ENCODE measurements at regions not wholly inside any gene's neighbourhood (a gene's known extent, or its start where the extent isn't known, plus 50 kb on each side); places are given as distances from the start of the nearest gene placed in this dataset.

- POLR2A ChIA-PET (ENCODE audit: partially characterized antibody) = no interaction called here
Measured at GRCh38 chr3:104956620-104957345, 409.9 kb upstream of the ALCAM start.

More at GRCh38 chr3:104956620-104957345, 409.9 kb upstream of the ALCAM start:
- FAIRE-seq = no peak
- H3K9me3 ChIP-seq (ENCODE audit: insufficient read depth in 2 of 2, low read depth in 1 of 2, low read length in 1 of 2) = no peaks in the 10 kb centered on the region
- H3K36me3 ChIP-seq (ENCODE audit: control insufficient read depth in 2 of 4, insufficient read depth in 4 of 4, low read length in 3 of 4) = no peaks in the 10 kb centered on the region
- peaks cover 0 to 4% (median under 1%) of the 10 kb centered on the region in 4 experiments; a peak in 5 of 7 replicates for H3K4me1 ChIP-seq (replicated peaks in 1 of 4; ENCODE audit: control insufficient read depth in 3 of 4, insufficient read depth in 4 of 4, low read length in 3 of 4)
- H4K5ac ChIP-seq (ENCODE audit: insufficient read length, low read depth, low read length) = no peak overlapping the region
- H3K18ac ChIP-seq (ENCODE audit: extremely low read depth, low read length) = no peak overlapping the region
- CTCF ChIA-PET (ENCODE audit: partially characterized antibody) = interaction anchor here (1.0 to 1.5 kb wide), 2 partner anchors 25 to 278 kb away, joined by 3 read pairs; no protein-coding TSS in a partner anchor
- H2BK20ac ChIP-seq (ENCODE audit: low read length) = no peak overlapping the region
- H2AFZ ChIP-seq (ENCODE audit: low read length) = peak overlapping the region; percentile 27; the same call in 1 of the 2 replicates
- no peak overlapping the region; the same call in 1 of the 2 replicates for H2BK12ac ChIP-seq (ENCODE audit: low read depth, low read length)
- H3K23ac ChIP-seq (ENCODE audit: insufficient read length) = no peak overlapping the region
- no peak for TF ChIP-seq CBX5 (IDR thresholded peaks at IDR 0.05; ENCODE audit: low read depth, low read length)
- TF ChIP-seq E2F6 (IDR thresholded peaks at IDR 0.05) = peak; percentile 29; the same call in 1 of the 2 replicates
- TF ChIP-seq SIN3A (conservative IDR thresholded peaks at IDR 0.05 in 1 of 2, IDR thresholded peaks at IDR 0.05 in 1 of 2; ENCODE audit: low read depth in 1 of 2, low read length in 2 of 2) = no peak
- no peak overlapping the region for H3K14ac ChIP-seq (ENCODE audit: insufficient read length)
- no peaks in the 10 kb centered on the region for H3K23me2 ChIP-seq (ENCODE audit: low read depth, low read length)
- no peak overlapping the region for H2BK120ac ChIP-seq (replicated peaks; ENCODE audit: low read depth, low read length)
- 91% methylated on average over 23 of the region's 25 CpGs; no CpG with 5 or more reads in 1 of the 2 experiments for WGBS, 2 experiments (ENCODE audit: extremely low coverage in 1 of 2, insufficient coverage in 1 of 2, insufficient read length in 1 of 2, insufficient replicate concordance in 2 of 2, low coverage in 1 of 2, low lambda C conversion rate in 2 of 2, missing lambda C conversion rate in 1 of 2)
- H3K79me1 ChIP-seq (ENCODE audit: low read depth, low read length) = no peaks in the 10 kb centered on the region
- no peak overlapping the region for H3K4ac ChIP-seq (replicated peaks; ENCODE audit: insufficient read length, low read depth, low read length)
- no peaks in the 10 kb centered on the region for H3K27me3 ChIP-seq (replicated peaks in 1 of 4; ENCODE audit: control insufficient read depth in 3 of 4, extremely low read depth in 1 of 4, insufficient read depth in 3 of 4, low read length in 3 of 4)
- no peak overlapping the region for H2BK15ac ChIP-seq (ENCODE audit: low read length)
- no peak overlapping the region for H3K4me2 ChIP-seq (ENCODE audit: insufficient read depth in 1 of 2, low read depth in 2 of 2, low read length in 2 of 2)
- H2AK5ac ChIP-seq (ENCODE audit: low read depth, low read length) = no peak overlapping the region
- H3K9ac ChIP-seq (replicated peaks in 1 of 4; ENCODE audit: extremely low read depth in 1 of 4, low read depth in 3 of 4, low read length in 3 of 4) = no peak overlapping the region
- H3K27ac ChIP-seq (ENCODE audit: low read depth, low read length) = no peak overlapping the region
- peak overlapping the region; percentile 25; the same call in 1 of the 2 replicates for H4K8ac ChIP-seq (ENCODE audit: extremely low read depth, insufficient read depth, low read length)
- H3K4me3 ChIP-seq (ENCODE audit: extremely low read depth in 1 of 4, insufficient read depth in 2 of 4, low read depth in 3 of 4, low read length in 4 of 4) = no peak overlapping the region
- H3K79me2 ChIP-seq (ENCODE audit: control insufficient read depth in 1 of 2, insufficient read depth in 2 of 2, low read length in 2 of 2) = no peaks in the 10 kb centered on the region
- no peak overlapping the region for H2BK5ac ChIP-seq (ENCODE audit: low read depth, low read length)
- no peaks in the 10 kb centered on the region for H4K20me1 ChIP-seq (replicated peaks in 1 of 2; ENCODE audit: control insufficient read depth in 1 of 2, insufficient read depth in 2 of 2, low read length in 2 of 2)
- H3K56ac ChIP-seq (replicated peaks; ENCODE audit: insufficient read length, low read depth, low read length) = no peak overlapping the region
- no peak for DNase-seq (ENCODE audit: low read depth in 1 of 2, low spot score in 2 of 2)
- no peak overlapping the region for H4K91ac ChIP-seq (replicated peaks; ENCODE audit: insufficient read length, low read length)
